NCI-H510A treated with DMSO at 0.1 percent for 48 hours (cell line): ENCODE measurements at regions not wholly inside any gene's neighbourhood (a gene's known extent, or its start where the extent isn't known, plus 50 kb on each side); places are given as distances from the start of the nearest gene placed in this dataset.
"Not testable (repeated sequence)": the region's sequence is repeated elsewhere in the genome, so short reads cannot be mapped to it uniquely, and the experiment has no call there.

Source experiments
- DNase-seq: peaks from one replicate; lab custom pipeline; 2025; lab: John Stamatoyannopoulos, UW

GRCh38 chr18:60015826-60016225 is 116.0 kb downstream of the PMAIP1 start:
- DNase-seq, result not testable (repeated sequence)

GRCh38 chr18:60013148-60013547 is 113.4 kb downstream of the PMAIP1 start:
- DNase-seq, result not testable (repeated sequence)

GRCh38 chr18:60010984-60011383 is 111.2 kb downstream of the PMAIP1 start:
- no peak for DNase-seq

GRCh38 chr18:60010513-60010912 is 110.7 kb downstream of the PMAIP1 start:
- DNase-seq, result no peak

GRCh38 chr18:60007661-60008060 is 107.9 kb downstream of the PMAIP1 start:
- DNase-seq, result no peak

GRCh38 chr18:60003610-60004185 is 103.9 kb downstream of the PMAIP1 start:
- no peak for DNase-seq

GRCh38 chr18:59996370-59996966 is 96.7 kb downstream of the PMAIP1 start:
- DNase-seq, result peak; percentile 83

GRCh38 chr18:59994357-59994756 is 94.6 kb downstream of the PMAIP1 start:
- DNase-seq, result no peak

- no peak for DNase-seq
Measured at GRCh38 chr18:59993560-59993959, 93.8 kb downstream of the PMAIP1 start.

- DNase-seq, result no peak
Measured at GRCh38 chr18:59990121-59990823, 90.5 kb downstream of the PMAIP1 start.

GRCh38 chr18:59988098-59988706 is 88.4 kb downstream of the PMAIP1 start:
- peak; percentile 70 for DNase-seq

GRCh38 chr18:59987102-59987501 is 87.3 kb downstream of the PMAIP1 start:
- DNase-seq, result no peak

- no peak for DNase-seq
Measured at GRCh38 chr18:59986139-59986538, 86.3 kb downstream of the PMAIP1 start.

- no peak for DNase-seq
Measured at GRCh38 chr18:59985289-59985688, 85.5 kb downstream of the PMAIP1 start.

- peak; percentile 25 for DNase-seq
Measured at GRCh38 chr18:59983506-59983905, 83.7 kb downstream of the PMAIP1 start.

- DNase-seq, result no peak
Measured at GRCh38 chr18:59980188-59980637, 80.4 kb downstream of the PMAIP1 start.

GRCh38 chr18:59971871-59972428 is 72.2 kb downstream of the PMAIP1 start:
- DNase-seq, result no peak

- DNase-seq, result not testable (repeated sequence)
Measured at GRCh38 chr18:59971144-59971543, 71.3 kb downstream of the PMAIP1 start.

- DNase-seq, result not testable (repeated sequence)
Measured at GRCh38 chr18:59969477-59970028, 69.8 kb downstream of the PMAIP1 start.

GRCh38 chr18:59968583-59968982 is 68.8 kb downstream of the PMAIP1 start:
- no peak for DNase-seq

GRCh38 chr18:59967878-59968277 is 68.1 kb downstream of the PMAIP1 start:
- DNase-seq, result no peak

GRCh38 chr18:59966913-59967312 is 67.1 kb downstream of the PMAIP1 start:
- DNase-seq, result no peak
